ENCODE measurements at regions not wholly inside any gene's neighbourhood (a gene's known extent, or its start where the extent isn't known, plus 50 kb on each side); places are given as distances from the start of the nearest gene placed in this dataset.

DNA sequence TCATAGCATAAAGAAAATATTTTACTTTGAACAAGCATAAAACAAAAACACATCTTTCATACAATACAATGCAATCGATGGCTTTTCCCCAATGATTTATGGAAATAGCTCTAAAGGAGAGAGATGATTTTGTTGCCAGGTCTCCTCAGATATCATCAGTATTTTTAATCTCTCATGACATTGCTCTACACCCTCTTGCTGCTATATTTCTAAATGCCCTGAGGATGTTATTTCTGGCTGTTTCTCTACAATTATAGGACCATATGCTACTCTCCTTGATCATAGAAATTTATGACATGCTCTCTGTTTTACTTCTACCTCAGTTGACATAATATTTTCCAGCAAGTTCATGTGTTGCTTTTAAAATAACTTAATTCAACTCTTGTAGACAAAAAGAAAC, 654.9 kb upstream of the GBE1 start:
- ATAC-seq = no peak
- TF ChIP-seq POLR2AphosphoS5 (IDR thresholded peaks at IDR 0.05) = no peak
- TF ChIP-seq POLR2A (IDR thresholded peaks at IDR 0.05) = no peak
- no peak for TF ChIP-seq EP300 (IDR thresholded peaks at IDR 0.05)
- no peak for TF ChIP-seq CTCF (IDR thresholded peaks at IDR 0.05)
- Histone ChIP-seq H3K27ac (no peak overlapping the region), H3K4me1 (no peaks in the 10 kb centered on the region), H3K9me3 (no peaks in the 10 kb centered on the region), H3K36me3 (no peaks in the 10 kb centered on the region), H3K27me3 (no peaks in the 10 kb centered on the region), H3K4me3 (no peak overlapping the region)
- WGBS, 2 donors (ENCODE audit: low coverage in 1 of 2) = 44 to 77% methylated on average over 1 of the region's 1 CpG

DNA sequence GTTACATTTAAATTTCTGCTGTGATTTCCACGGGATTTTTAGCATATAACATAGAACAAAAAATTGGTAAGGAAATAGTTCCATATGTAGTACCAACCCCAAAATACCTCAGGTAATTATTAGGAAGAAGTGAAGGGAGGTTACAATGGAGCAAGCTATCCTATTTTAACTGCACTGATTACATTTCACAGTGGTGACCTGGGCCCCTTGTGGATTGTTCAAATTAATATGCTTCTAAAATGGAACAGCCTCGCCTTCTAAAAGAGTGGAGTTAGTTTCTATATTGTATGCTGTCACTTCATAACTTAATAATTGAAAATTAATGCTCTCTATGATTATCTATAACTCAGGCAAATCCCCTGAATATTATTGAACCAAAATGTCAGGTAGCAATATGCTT, 651.7 kb upstream of the GBE1 start:
- Histone ChIP-seq H3K4me3 (no peak overlapping the region), H3K27ac (no peak overlapping the region), H3K27me3 (no peaks in the 10 kb centered on the region), H3K36me3 (no peaks in the 10 kb centered on the region), H3K4me1 (no peaks in the 10 kb centered on the region), H3K9me3 (no peaks in the 10 kb centered on the region)
- WGBS, 2 donors (ENCODE audit: low coverage in 1 of 2) = 77 to 100% methylated on average over 1 to 2 of the region's 2 CpGs
- no peak for TF ChIP-seq POLR2AphosphoS5 (IDR thresholded peaks at IDR 0.05)
- no peak for TF ChIP-seq EP300 (IDR thresholded peaks at IDR 0.05)
- TF ChIP-seq POLR2A (IDR thresholded peaks at IDR 0.05) = no peak
- no peak for TF ChIP-seq CTCF (IDR thresholded peaks at IDR 0.05)
- ATAC-seq = no peak

DNA sequence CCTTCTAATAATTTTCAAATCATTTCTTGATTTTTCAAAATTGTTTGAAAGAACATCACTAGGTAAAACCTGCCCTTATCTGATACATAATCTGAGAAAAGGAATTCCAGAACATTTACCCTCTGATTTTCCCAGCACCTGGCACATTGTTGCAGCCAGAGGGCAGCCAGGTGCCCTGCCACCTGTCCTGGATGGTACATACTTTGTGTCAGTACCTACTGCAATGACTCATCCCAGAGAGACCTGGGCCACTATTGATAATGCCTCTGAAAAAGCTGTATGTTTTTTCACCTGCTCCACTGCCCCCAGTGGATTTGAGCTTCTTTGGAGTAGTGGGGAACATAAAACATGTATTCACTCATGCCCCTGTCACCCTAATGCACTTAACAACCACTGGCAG, 648.9 kb upstream of the GBE1 start:
- no peaks in the 10 kb centered on the region for H3K36me3 ChIP-seq
- no peaks in the 10 kb centered on the region for H3K4me1 ChIP-seq
- no peak overlapping the region for H3K27ac ChIP-seq
- TF ChIP-seq POLR2A (IDR thresholded peaks at IDR 0.05) (no peak), EP300 (IDR thresholded peaks at IDR 0.05) (no peak), CTCF (IDR thresholded peaks at IDR 0.05) (no peak), POLR2AphosphoS5 (IDR thresholded peaks at IDR 0.05) (no peak)
- H3K27me3 ChIP-seq = no peaks in the 10 kb centered on the region
- no peaks in the 10 kb centered on the region for H3K9me3 ChIP-seq
- no peak for ATAC-seq
- no peak overlapping the region for H3K4me3 ChIP-seq

DNA sequence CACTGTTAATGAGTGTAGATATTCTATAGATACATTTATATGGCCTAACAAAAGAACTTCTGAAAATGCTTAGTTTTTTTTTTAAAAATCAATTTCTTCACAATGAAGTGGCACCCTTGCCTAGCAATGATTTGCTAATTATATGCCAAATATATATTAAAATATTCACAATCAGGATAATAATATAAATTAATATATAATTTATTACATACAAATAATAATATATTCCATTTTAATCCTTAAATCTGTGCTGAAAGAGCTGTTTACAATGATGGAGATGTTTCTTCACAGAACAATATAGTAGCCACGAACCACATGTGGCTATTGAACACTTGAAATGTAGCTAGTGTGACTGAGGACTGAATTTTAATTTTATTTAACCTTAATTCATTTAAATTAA, 648.4 kb upstream of the GBE1 start:
- Histone ChIP-seq H3K36me3 (no peaks in the 10 kb centered on the region), H3K9me3 (no peaks in the 10 kb centered on the region), H3K27ac (no peak overlapping the region), H3K4me3 (no peak overlapping the region), H3K4me1 (no peaks in the 10 kb centered on the region), H3K27me3 (no peaks in the 10 kb centered on the region)
- no peak for ATAC-seq
- TF ChIP-seq EP300 (IDR thresholded peaks at IDR 0.05) (no peak), POLR2A (IDR thresholded peaks at IDR 0.05) (no peak)
- WGBS, 2 donors (ENCODE audit: low coverage in 1 of 2) = 66 to 81% methylated on average over 1 of the region's 1 CpG

GRCh38 chr3:82392203-82392775, 630.8 kb upstream of the GBE1 start:
- no peak overlapping the region for H3K4me3 ChIP-seq
- no peak for TF ChIP-seq POLR2A (IDR thresholded peaks at IDR 0.05)
- TF ChIP-seq POLR2AphosphoS5 (IDR thresholded peaks at IDR 0.05) = no peak
- no peak for TF ChIP-seq CTCF (IDR thresholded peaks at IDR 0.05)
- TF ChIP-seq EP300 (IDR thresholded peaks at IDR 0.05) = no peak
- no peaks in the 10 kb centered on the region for H3K4me1 ChIP-seq
- H3K9me3 ChIP-seq = no peaks in the 10 kb centered on the region
- no peaks in the 10 kb centered on the region for H3K36me3 ChIP-seq
- no peak for ATAC-seq
- H3K27ac ChIP-seq = no peak overlapping the region
- H3K27me3 ChIP-seq = no peaks in the 10 kb centered on the region
